HuH-7.5 (cell line): ENCODE measurements at regions not wholly inside any gene's neighbourhood (a gene's known extent, or its start where the extent isn't known, plus 50 kb on each side); places are given as distances from the start of the nearest gene placed in this dataset.

Experiments
- DNase-seq: peaks from one replicate; pipeline ENCODE4 v3.0.0; 2011; ENCODE audit warnings: low spot score

GRCh38 chr15:91473894-91474545 lies 374.0 kb downstream of the SV2B start:
- DNase-seq, result no peak

GRCh38 chr15:91476861-91477260 lies 376.6 kb upstream of the SLCO3A1 start:
- DNase-seq, result no peak

GRCh38 chr15:91478717-91479191 lies 374.8 kb upstream of the SLCO3A1 start:
- no peak for DNase-seq

- DNase-seq, result no peak
Measured at GRCh38 chr15:91480426-91480825, 373.1 kb upstream of the SLCO3A1 start.

- DNase-seq, result no peak
Measured at GRCh38 chr15:91482799-91483198, 370.7 kb upstream of the SLCO3A1 start.

- DNase-seq, result no peak
Measured at GRCh38 chr15:91484141-91484540, 369.4 kb upstream of the SLCO3A1 start.

GRCh38 chr15:91488452-91488851 lies 365.1 kb upstream of the SLCO3A1 start:
- no peak for DNase-seq

GRCh38 chr15:91490211-91490610 lies 363.3 kb upstream of the SLCO3A1 start:
- DNase-seq, result no peak

GRCh38 chr15:91491101-91491950 lies 362.2 kb upstream of the SLCO3A1 start:
- DNase-seq, result no peak

GRCh38 chr15:91496754-91497691 lies 356.5 kb upstream of the SLCO3A1 start:
- peak; percentile 27 for DNase-seq

- DNase-seq, result no peak
Measured at GRCh38 chr15:91498046-91498748, 355.3 kb upstream of the SLCO3A1 start.

GRCh38 chr15:91498749-91499062 lies 354.8 kb upstream of the SLCO3A1 start:
- no peak for DNase-seq

GRCh38 chr15:91499774-91500383 lies 353.6 kb upstream of the SLCO3A1 start:
- no peak for DNase-seq

GRCh38 chr15:91508633-91509032 lies 344.9 kb upstream of the SLCO3A1 start:
- no peak for DNase-seq

GRCh38 chr15:91514147-91514546 lies 339.4 kb upstream of the SLCO3A1 start:
- no peak for DNase-seq

GRCh38 chr15:91515188-91515754 lies 338.2 kb upstream of the SLCO3A1 start:
- no peak for DNase-seq

GRCh38 chr15:91516866-91517265 lies 336.6 kb upstream of the SLCO3A1 start:
- DNase-seq, result no peak

- DNase-seq, result no peak
Measured at GRCh38 chr15:91517491-91518200, 335.9 kb upstream of the SLCO3A1 start.

GRCh38 chr15:91520850-91521249 lies 332.7 kb upstream of the SLCO3A1 start:
- DNase-seq, result no peak

- DNase-seq, result no peak
Measured at GRCh38 chr15:91521548-91521947, 332.0 kb upstream of the SLCO3A1 start.
